Upper lobe of left lung (tissue), 4 donors: ENCODE measurements at regions not wholly inside any gene's neighbourhood (a gene's known extent, or its start where the extent isn't known, plus 50 kb on each side); places are given as distances from the start of the nearest gene placed in this dataset.

Source experiments
- CTCF ChIP-seq, 6 experiments: fragments of 450-650 bp in 4 of 6; fragments of 200-600 bp in 2 of 6; sonication (generic) in 2 of 6; IDR thresholded peaks; one replicate each; pipeline ENCODE4 v1.5.1; 2016 to 2019; ENCODE audit warnings: antibody characterized with exemption in 6 of 6
- POLR2A ChIP-seq, 4 donors: fragments of 450-650 bp; IDR thresholded peaks; one replicate each; pipeline ENCODE4 v1.5.1; 2016 to 2017; ENCODE audit warnings: antibody characterized with exemption in 4 of 4, mild to moderate bottlenecking in 2 of 4
- POLR2AphosphoS5 ChIP-seq, 2 donors: sonication (generic); formaldehyde crosslinking; IDR thresholded peaks; one replicate each; pipeline ENCODE4 v1.5.1; 2017; ENCODE audit warnings: antibody characterized with exemption in 2 of 2

- TF ChIP-seq POLR2AphosphoS5 (IDR thresholded peaks at IDR 0.05) = no peak
- no peak for TF ChIP-seq CTCF (IDR thresholded peaks at IDR 0.05)
- no peak for TF ChIP-seq POLR2A (IDR thresholded peaks at IDR 0.05)
Observed at GRCh38 chr12:65660096-65660495, 164.2 kb upstream of the HMGA2 start.
